Colonic mucosa (tissue), 4 donors: ENCODE measurements at regions not wholly inside any gene's neighbourhood (a gene's known extent, or its start where the extent isn't known, plus 50 kb on each side); places are given as distances from the start of the nearest gene placed in this dataset.
"Not testable (repeated sequence)": the region's sequence is repeated elsewhere in the genome, so short reads cannot be mapped to it uniquely, and the experiment has no call there.

ENCODE experiments used
- DNase-seq: peaks from one replicate; pipeline ENCODE4 v3.0.0-alpha.2; 2020
- H3K27ac ChIP-seq: fragments of 200-600 bp; one replicate; pipeline ENCODE4 v1.8.0; 2021
- H3K27me3 ChIP-seq: fragments of 200-600 bp; one replicate; pipeline ENCODE4 v1.8.0; 2021
- H3K36me3 ChIP-seq: fragments of 200-600 bp; one replicate; pipeline ENCODE4 v1.8.0; 2021
- H3K4me1 ChIP-seq: fragments of 200-600 bp; one replicate; pipeline ENCODE4 v1.8.0; 2021; ENCODE audit warnings: mild to moderate bottlenecking
- H3K4me3 ChIP-seq: fragments of 200-600 bp; one replicate; pipeline ENCODE4 v1.8.0; 2021
- H3K9ac ChIP-seq, 2 donors: one replicate each; pipeline ENCODE4 v1.7.0; 2013; ENCODE audit warnings: control low read depth in 2 of 2, low read depth in 2 of 2, low read length in 2 of 2
- H3K9me3 ChIP-seq: fragments of 200-600 bp; one replicate; pipeline ENCODE4 v1.8.0; 2021
- CTCF ChIP-seq: fragments of 200-600 bp; IDR thresholded peaks from one replicate; pipeline ENCODE4 v1.8.0; 2022; ENCODE audit warnings: antibody characterized with exemption, mild to moderate bottlenecking
- intact Hi-C: fragments of 100-400 bp; cut with DNase I; formaldehyde crosslinking; loops from one replicate; pipeline ENCODE4 v1.14.1; 2022
- donor health status: healthy.
- donor health status: DM: no; HTN: no; CAD: no.
- donor health status: DM: no; HTN: no; CAD: no.

- DNase-seq = no peak
- no peak for TF ChIP-seq CTCF
- no peak overlapping the region for H3K9ac ChIP-seq
- intact Hi-C loops = no loop called here
- H3K4me3 ChIP-seq = no peak overlapping the region
- no peaks in the 10 kb centered on the region for H3K27me3 ChIP-seq
- no peaks in the 10 kb centered on the region for H3K4me1 ChIP-seq
- H3K27ac ChIP-seq = no peak overlapping the region
- H3K36me3 ChIP-seq = no peaks in the 10 kb centered on the region
- no peaks in the 10 kb centered on the region for H3K9me3 ChIP-seq
These were observed 803.6 kb upstream of the ADGRL3 start for GRCh38 chr4:60396341-60397049.

GRCh38 chr4:60400593-60400992 is 799.5 kb upstream of the ADGRL3 start:
- no peaks in the 10 kb centered on the region for H3K9me3 ChIP-seq
- intact Hi-C loops = no loop called here
- H3K36me3 ChIP-seq = no peaks in the 10 kb centered on the region
- H3K4me3 ChIP-seq = no peak overlapping the region
- DNase-seq = no peak
- H3K4me1 ChIP-seq = no peaks in the 10 kb centered on the region
- TF ChIP-seq CTCF = no peak
- H3K27me3 ChIP-seq = no peaks in the 10 kb centered on the region
- H3K27ac ChIP-seq = no peak overlapping the region
- H3K9ac ChIP-seq = no peak overlapping the region

GRCh38 chr4:60404027-60404426 is 796.1 kb upstream of the ADGRL3 start:
- no peaks in the 10 kb centered on the region for H3K27me3 ChIP-seq
- no peak for TF ChIP-seq CTCF
- H3K4me1 ChIP-seq = no peaks in the 10 kb centered on the region
- DNase-seq = no peak
- H3K4me3 ChIP-seq = no peak overlapping the region
- H3K9me3 ChIP-seq = no peaks in the 10 kb centered on the region
- H3K36me3 ChIP-seq = no peaks in the 10 kb centered on the region
- intact Hi-C loops = no loop called here
- H3K9ac ChIP-seq = no peak overlapping the region
- no peak overlapping the region for H3K27ac ChIP-seq

- intact Hi-C loops = no loop called here
- Histone ChIP-seq H3K27ac (no peak overlapping the region), H3K36me3 (no peaks in the 10 kb centered on the region), H3K9me3 (no peaks in the 10 kb centered on the region), H3K27me3 (no peaks in the 10 kb centered on the region), H3K4me1 (no peaks in the 10 kb centered on the region), H3K9ac (no peak overlapping the region), H3K4me3 (no peak overlapping the region)
- DNase-seq = no peak
- no peak for TF ChIP-seq CTCF
These were observed 777.7 kb upstream of the ADGRL3 start for GRCh38 chr4:60422439-60422838.

GRCh38 chr4:60423573-60424184 is 776.4 kb upstream of the ADGRL3 start:
- H3K27ac ChIP-seq, H3K9me3 ChIP-seq, intact Hi-C loops, H3K36me3 ChIP-seq, H3K4me3 ChIP-seq, H3K9ac ChIP-seq, DNase-seq, H3K27me3 ChIP-seq, H3K4me1 ChIP-seq: not testable (repeated sequence)

- Histone ChIP-seq H3K4me1 (no peaks in the 10 kb centered on the region), H3K9me3 (no peaks in the 10 kb centered on the region), H3K4me3 (no peak overlapping the region), H3K27ac (no peak overlapping the region), H3K9ac (no peak overlapping the region), H3K27me3 (no peaks in the 10 kb centered on the region), H3K36me3 (no peaks in the 10 kb centered on the region)
- intact Hi-C loops = no loop called here
- DNase-seq = no peak
- TF ChIP-seq CTCF = no peak
These were observed 767.2 kb upstream of the ADGRL3 start for GRCh38 chr4:60432911-60433310.
